ENCODE measurements at regions not wholly inside any gene's neighbourhood (a gene's known extent, or its start where the extent isn't known, plus 50 kb on each side); places are given as distances from the start of the nearest gene placed in this dataset.

- TF ChIP-seq, protein P1, sequence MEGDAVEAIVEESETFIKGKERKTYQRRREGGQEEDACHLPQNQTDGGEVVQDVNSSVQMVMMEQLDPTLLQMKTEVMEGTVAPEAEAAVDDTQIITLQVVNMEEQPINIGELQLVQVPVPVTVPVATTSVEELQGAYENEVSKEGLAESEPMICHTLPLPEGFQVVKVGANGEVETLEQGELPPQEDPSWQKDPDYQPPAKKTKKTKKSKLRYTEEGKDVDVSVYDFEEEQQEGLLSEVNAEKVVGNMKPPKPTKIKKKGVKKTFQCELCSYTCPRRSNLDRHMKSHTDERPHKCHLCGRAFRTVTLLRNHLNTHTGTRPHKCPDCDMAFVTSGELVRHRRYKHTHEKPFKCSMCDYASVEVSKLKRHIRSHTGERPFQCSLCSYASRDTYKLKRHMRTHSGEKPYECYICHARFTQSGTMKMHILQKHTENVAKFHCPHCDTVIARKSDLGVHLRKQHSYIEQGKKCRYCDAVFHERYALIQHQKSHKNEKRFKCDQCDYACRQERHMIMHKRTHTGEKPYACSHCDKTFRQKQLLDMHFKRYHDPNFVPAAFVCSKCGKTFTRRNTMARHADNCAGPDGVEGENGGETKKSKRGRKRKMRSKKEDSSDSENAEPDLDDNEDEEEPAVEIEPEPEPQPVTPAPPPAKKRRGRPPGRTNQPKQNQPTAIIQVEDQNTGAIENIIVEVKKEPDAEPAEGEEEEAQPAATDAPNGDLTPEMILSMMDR (conservative IDR thresholded peaks at IDR 0.05; ENCODE audit: low read length), result no peak
- no peak for TF ChIP-seq EZH2phosphoT487 (IDR thresholded peaks at IDR 0.05; ENCODE audit: borderline replicate concordance)
Measured at GRCh38 chr1:193434319-193434718, 247.9 kb upstream of the B3GALT2 start.

Measured in Loucy (cell line).